Caco-2 (cell line): ENCODE measurements at regions not wholly inside any gene's neighbourhood (a gene's known extent, or its start where the extent isn't known, plus 50 kb on each side); places are given as distances from the start of the nearest gene placed in this dataset.

Experiments
- BruUV-seq: library from RNA; stranded (reverse); fragments of 400-500 nt; replicated peaks from 2 replicates; lab custom pipeline; 2021; lab: Mats Ljungman, UMichigan
- CTCF ChIA-PET: fragments of 300-600 bp; sonication (Branson Sonifier 250); formaldehyde crosslinking; loops from one replicate; lab custom pipeline; 2022; ENCODE audit warnings: antibody characterized with exemption; lab: Charles Lee
- POLR2A ChIA-PET: fragments of 300-600 bp; sonication (Branson Sonifier 250); formaldehyde crosslinking; loops from one replicate; lab custom pipeline; 2022; ENCODE audit warnings: antibody characterized with exemption; lab: Charles Lee
- DNase-seq, 2 experiments: peaks; one replicate each; pipeline versions ENCODE4 v3.0.0 to v3.0.0-alpha.2; 2020 to 2022
- H3K27me3 ChIP-seq: replicated peaks from 2 replicates; pipeline ENCODE4 v1.6.0; 2011; ENCODE audit warnings: low read length; ENCODE audit not compliant: control insufficient read depth, insufficient read depth
- H3K36me3 ChIP-seq: 2 replicates; pipeline ENCODE4 v1.5.1; 2011; ENCODE audit warnings: low read length; ENCODE audit not compliant: control insufficient read depth, insufficient read depth
- H3K4me1 ChIP-seq: fragments of 250-450 bp; sonication (Bioruptor Pico); 2 replicates; pipeline ENCODE4 v1.5.1; 2020; ENCODE audit warnings: mild to moderate bottlenecking
- H3K4me3 ChIP-seq: 2 replicates; pipeline ENCODE4 v1.5.1; 2011; ENCODE audit warnings: low read depth, mild to moderate bottlenecking, control low read depth, low read length
- H3K9me3 ChIP-seq: fragments of 250-450 bp; sonication (Bioruptor Pico); 2 replicates; pipeline ENCODE4 v1.5.1; 2020; ENCODE audit warnings: mild to moderate bottlenecking, moderate library complexity
- H3K27ac Mint-ChIP-seq: one replicate; pipeline ENCODE4 v1.8.0; 2022; ENCODE audit warnings: mixed read lengths; ENCODE audit not compliant: unreplicated experiment
- H3K27me3 Mint-ChIP-seq: one replicate; pipeline ENCODE4 v1.8.0; 2022; ENCODE audit warnings: mixed read lengths; ENCODE audit not compliant: insufficient read depth, unreplicated experiment
- H3K36me3 Mint-ChIP-seq: one replicate; pipeline ENCODE4 v1.8.0; 2022; ENCODE audit warnings: mild to moderate bottlenecking, mixed read lengths; ENCODE audit not compliant: insufficient read depth, unreplicated experiment
- H3K4me1 Mint-ChIP-seq: one replicate; pipeline ENCODE4 v1.8.0; 2022; ENCODE audit warnings: low read depth, mixed read lengths; ENCODE audit not compliant: unreplicated experiment
- H3K4me3 Mint-ChIP-seq: one replicate; pipeline ENCODE4 v1.8.0; 2022; ENCODE audit warnings: mild to moderate bottlenecking, moderate library complexity, mixed read lengths; ENCODE audit not compliant: unreplicated experiment
- H3K9me3 Mint-ChIP-seq: one replicate; pipeline ENCODE4 v1.8.0; 2022; ENCODE audit warnings: mixed read lengths; ENCODE audit not compliant: unreplicated experiment
- intact Hi-C: fragments of 100-400 bp; cut with micrococcal nuclease; formaldehyde crosslinking; loops from one replicate; pipeline ENCODE4 v1.10.0; 2022; ENCODE audit not compliant: unreplicated experiment
- TF ChIP-seq, protein P1 (sequence below), 2 experiments: fragments of 200-600 bp in 1 of 2; IDR thresholded peaks; 1 replicate in 1 of 2; 2 replicates in 1 of 2; pipeline versions ENCODE4 v1.5.1 to v1.8.0; 2011 to 2022; ENCODE audit warnings: antibody characterized with exemption in 1 of 2, control low read depth in 1 of 2, inconsistent platforms in 1 of 2, low read depth in 1 of 2, low read length in 1 of 2, mild to moderate bottlenecking in 1 of 2, moderate library complexity in 1 of 2; ENCODE audit not compliant: insufficient read depth in 1 of 2, severe bottlenecking in 1 of 2, unreplicated experiment in 1 of 2

DNA sequence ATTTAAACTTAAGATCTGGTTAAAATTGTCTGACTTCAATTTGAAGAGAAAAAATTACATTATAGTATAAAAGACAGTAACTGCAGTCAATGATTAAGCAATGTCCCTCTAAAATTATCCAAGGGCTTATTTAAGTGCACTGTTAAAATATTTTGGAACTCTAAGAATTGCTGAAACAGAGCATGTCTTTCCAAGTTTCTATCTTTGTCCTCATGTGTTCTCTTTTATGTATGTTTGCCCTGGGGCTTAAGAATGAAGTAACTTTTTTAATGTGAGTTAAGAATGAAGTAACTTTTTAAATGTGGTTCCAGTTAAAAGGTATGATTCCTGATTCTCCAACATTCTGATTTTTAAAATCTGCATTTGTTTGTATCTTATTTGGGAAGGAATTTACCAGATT, 69.0 kb upstream of the MARK1 start:
- H3K27ac Mint-ChIP-seq: no peak overlapping the region
- 0 out of 2 replicates have a peak, but pooled peaks cover 4% of the 10 kb centered on the region for H3K9me3 ChIP-seq
- no peak for DNase-seq
- H3K27me3 Mint-ChIP-seq: no peaks in the 10 kb centered on the region
- H3K4me1 Mint-ChIP-seq: peaks cover 10% of the 10 kb centered on the region
- no peaks in the 10 kb centered on the region for H3K27me3 ChIP-seq
- POLR2A ChIA-PET: no interaction called here
- H3K36me3 Mint-ChIP-seq: no peaks in the 10 kb centered on the region
- CTCF ChIA-PET: no interaction called here
- H3K4me3 ChIP-seq: no peak overlapping the region
- H3K9me3 Mint-ChIP-seq: no peaks in the 10 kb centered on the region
- no peak overlapping the region for H3K4me3 Mint-ChIP-seq
- no TSS peak for BruUV-seq
- intact Hi-C loops: no loop called here
- H3K4me1 ChIP-seq: no peaks in the 10 kb centered on the region
- TF ChIP-seq, protein P1, sequence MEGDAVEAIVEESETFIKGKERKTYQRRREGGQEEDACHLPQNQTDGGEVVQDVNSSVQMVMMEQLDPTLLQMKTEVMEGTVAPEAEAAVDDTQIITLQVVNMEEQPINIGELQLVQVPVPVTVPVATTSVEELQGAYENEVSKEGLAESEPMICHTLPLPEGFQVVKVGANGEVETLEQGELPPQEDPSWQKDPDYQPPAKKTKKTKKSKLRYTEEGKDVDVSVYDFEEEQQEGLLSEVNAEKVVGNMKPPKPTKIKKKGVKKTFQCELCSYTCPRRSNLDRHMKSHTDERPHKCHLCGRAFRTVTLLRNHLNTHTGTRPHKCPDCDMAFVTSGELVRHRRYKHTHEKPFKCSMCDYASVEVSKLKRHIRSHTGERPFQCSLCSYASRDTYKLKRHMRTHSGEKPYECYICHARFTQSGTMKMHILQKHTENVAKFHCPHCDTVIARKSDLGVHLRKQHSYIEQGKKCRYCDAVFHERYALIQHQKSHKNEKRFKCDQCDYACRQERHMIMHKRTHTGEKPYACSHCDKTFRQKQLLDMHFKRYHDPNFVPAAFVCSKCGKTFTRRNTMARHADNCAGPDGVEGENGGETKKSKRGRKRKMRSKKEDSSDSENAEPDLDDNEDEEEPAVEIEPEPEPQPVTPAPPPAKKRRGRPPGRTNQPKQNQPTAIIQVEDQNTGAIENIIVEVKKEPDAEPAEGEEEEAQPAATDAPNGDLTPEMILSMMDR (IDR thresholded peaks at IDR 0.05; ENCODE audit: insufficient read depth in 1 of 2, low read depth in 1 of 2, low read length in 1 of 2, severe bottlenecking in 1 of 2, unreplicated experiment in 1 of 2): no peak
- H3K36me3 ChIP-seq: no peaks in the 10 kb centered on the region

DNA sequence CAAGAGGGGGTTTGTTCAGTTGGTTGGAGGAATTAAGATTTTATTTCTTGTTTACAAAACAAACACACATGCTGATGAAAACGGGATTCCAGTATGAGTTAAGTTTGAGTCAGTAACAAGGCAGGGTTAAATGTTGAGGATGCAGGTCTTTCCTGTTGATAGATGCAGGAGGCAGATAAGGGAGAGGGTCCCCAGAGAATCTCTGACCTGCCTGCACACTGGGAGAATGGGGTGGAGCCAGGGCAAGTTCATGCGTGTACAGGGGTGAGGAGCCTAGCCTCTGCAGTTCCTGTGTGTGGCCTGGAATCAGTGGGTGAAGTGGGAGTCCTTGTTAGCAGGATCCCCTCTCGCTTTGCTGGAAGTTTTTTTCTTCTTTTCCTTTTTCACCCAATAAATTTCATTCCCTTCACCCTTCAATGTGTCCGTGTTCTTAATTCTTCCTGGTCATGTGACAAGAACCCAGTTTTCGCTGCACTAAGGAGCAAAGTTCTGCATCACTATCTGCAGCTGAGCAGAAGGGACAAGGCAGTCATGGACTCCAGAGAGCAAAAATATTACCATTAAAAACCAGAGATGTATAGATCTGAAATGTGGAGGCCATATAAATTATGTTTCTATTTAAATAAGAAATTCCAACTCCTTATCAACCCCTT, 69.9 kb upstream of the MARK1 start:
- H3K4me3 ChIP-seq: no peak overlapping the region
- ChIA-PET POLR2A (no interaction called here), CTCF (no interaction called here)
- H3K4me1 ChIP-seq: peaks cover 3% of the 10 kb centered on the region; the same call in 1 of the 2 replicates
- H3K36me3 ChIP-seq: no peaks in the 10 kb centered on the region
- intact Hi-C loops: no loop called here
- H3K27me3 ChIP-seq: no peaks in the 10 kb centered on the region
- Mint-ChIP-seq H3K27ac (no peak overlapping the region), H3K9me3 (no peaks in the 10 kb centered on the region), H3K4me3 (no peak overlapping the region), H3K4me1 (peaks cover 10% of the 10 kb centered on the region), H3K36me3 (no peaks in the 10 kb centered on the region), H3K27me3 (no peaks in the 10 kb centered on the region)
- TF ChIP-seq, protein P1 (IDR thresholded peaks at IDR 0.05; ENCODE audit: insufficient read depth in 1 of 2, low read depth in 1 of 2, low read length in 1 of 2, severe bottlenecking in 1 of 2, unreplicated experiment in 1 of 2): no peak
- 0 out of 2 replicates have a peak, but pooled peaks cover 3% of the 10 kb centered on the region for H3K9me3 ChIP-seq
- DNase-seq: no peak
- no TSS peak for BruUV-seq

DNA sequence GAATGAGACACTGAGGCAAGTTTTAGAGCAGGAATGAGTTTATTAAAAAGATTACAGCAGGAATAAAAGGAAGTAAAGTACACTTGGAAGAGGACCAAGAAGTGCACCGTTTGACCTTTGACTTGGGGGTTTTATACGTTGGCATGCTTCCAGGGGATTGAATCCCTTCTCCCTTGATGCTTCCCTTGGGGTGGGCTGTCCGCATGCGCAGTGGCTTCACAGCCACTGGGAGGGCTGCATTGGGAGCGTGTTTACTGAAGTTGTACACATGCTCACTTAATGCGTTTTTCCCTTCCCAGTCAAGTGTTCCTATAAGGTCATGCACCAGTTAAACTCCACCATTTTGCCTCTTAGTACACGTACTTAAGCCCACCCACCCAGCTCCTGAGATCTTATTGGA, 72.4 kb upstream of the MARK1 start:
- H3K4me1 ChIP-seq: peaks cover 27% of the 10 kb centered on the region
- no peaks in the 10 kb centered on the region for H3K27me3 Mint-ChIP-seq
- intact Hi-C loops: no loop called here
- no TSS peak for BruUV-seq
- no peaks in the 10 kb centered on the region for H3K9me3 ChIP-seq
- no peaks in the 10 kb centered on the region for H3K36me3 ChIP-seq
- H3K27ac Mint-ChIP-seq: no peak overlapping the region
- ChIA-PET POLR2A (no interaction called here), CTCF (no interaction called here)
- no peaks in the 10 kb centered on the region for H3K9me3 Mint-ChIP-seq
- peaks cover 24% of the 10 kb centered on the region for H3K4me1 Mint-ChIP-seq
- no peak overlapping the region for H3K4me3 Mint-ChIP-seq
- no peaks in the 10 kb centered on the region for H3K27me3 ChIP-seq
- H3K36me3 Mint-ChIP-seq: no peaks in the 10 kb centered on the region
- TF ChIP-seq, protein P1 (IDR thresholded peaks at IDR 0.05; ENCODE audit: insufficient read depth in 1 of 2, low read depth in 1 of 2, low read length in 1 of 2, severe bottlenecking in 1 of 2, unreplicated experiment in 1 of 2): no peak
- no peak overlapping the region for H3K4me3 ChIP-seq
- DNase-seq: no peak
